Dermis blood vessel endothelial cell (primary cell): ENCODE measurements at regions not wholly inside any gene's neighbourhood (a gene's known extent, or its start where the extent isn't known, plus 50 kb on each side); places are given as distances from the start of the nearest gene placed in this dataset.

ENCODE experiments used
- DNase-seq: peaks from one replicate; pipeline ENCODE4 v3.0.0; 2010

- no peak for DNase-seq
These were observed 242.8 kb downstream of the B3GLCT start for GRCh38 chr13:31442571-31442970.

DNA sequence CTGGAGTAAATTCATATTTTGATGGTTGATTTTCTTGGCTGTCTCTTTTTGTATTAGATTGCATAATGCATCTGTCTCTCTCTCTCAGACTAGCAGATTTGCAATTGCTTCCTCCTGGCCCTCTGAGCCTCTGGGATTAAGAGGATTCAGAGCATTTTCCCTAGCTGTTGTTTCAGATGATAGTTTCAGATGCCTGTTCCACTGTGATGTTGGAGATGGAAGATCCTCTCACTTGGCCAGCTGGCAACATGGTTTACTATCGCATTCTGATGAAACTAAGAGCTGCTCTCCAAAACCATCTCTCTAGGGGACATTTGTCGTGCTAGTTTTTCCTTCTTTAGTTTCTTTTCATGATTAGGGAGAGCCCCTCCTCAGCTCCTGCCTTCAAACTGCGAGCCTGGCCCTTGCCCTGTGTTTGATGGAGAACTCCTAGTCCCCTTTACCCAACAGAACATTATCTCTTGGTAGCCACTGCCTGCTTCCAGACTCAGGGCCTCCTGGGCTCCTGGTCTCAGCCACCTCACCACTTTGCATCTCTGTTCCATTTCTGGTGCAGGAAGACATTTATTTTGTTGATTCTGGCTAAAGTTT lies 244.6 kb downstream of the B3GLCT start:
- no peak for DNase-seq

DNA sequence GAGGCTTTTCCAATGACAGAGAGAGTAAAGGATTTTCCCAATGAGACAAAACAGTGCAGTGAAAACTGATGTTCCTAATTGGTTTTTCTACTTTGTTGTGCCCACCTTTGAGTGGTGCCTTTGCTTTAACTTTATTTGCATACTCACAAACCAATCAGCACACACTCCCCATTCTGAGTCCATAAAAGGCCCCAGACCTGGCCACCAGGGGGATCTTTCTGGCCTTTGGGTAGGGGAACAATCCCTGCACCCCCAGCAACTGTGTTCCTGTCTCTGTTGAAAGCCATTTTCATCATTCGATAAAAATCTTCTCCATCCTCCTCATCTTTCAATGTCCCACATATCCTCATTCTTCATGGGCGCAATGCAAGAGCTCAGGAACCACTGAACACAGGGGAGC lies 252.8 kb downstream of the B3GLCT start:
- DNase-seq = no peak

DNA sequence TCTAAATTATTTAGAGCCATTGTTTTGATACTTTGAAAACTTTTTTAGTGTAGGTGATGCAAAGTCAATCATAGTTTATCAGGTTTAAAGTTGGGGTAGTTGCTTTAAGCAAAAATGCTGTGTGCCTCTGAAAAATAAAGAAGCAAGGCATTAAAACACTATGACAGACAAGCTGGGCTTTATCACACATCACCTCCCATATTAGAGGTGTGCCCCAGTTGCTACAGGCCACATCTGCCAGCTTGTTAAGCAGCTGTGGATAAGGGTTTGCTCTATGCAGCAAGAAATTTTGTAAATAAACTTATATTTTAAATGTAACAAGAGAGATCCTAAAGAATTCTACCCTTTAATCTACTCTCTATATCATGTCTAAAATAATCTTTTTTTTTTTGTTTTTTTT lies 255.8 kb downstream of the B3GLCT start:
- DNase-seq = no peak

GRCh38 chr13:31456056-31456455 lies 256.3 kb downstream of the B3GLCT start:
- no peak for DNase-seq

GRCh38 chr13:31460061-31460460 lies 260.3 kb downstream of the B3GLCT start:
- DNase-seq = no peak

- no peak for DNase-seq
These were observed 262.1 kb downstream of the B3GLCT start for GRCh38 chr13:31461923-31462322.

DNA sequence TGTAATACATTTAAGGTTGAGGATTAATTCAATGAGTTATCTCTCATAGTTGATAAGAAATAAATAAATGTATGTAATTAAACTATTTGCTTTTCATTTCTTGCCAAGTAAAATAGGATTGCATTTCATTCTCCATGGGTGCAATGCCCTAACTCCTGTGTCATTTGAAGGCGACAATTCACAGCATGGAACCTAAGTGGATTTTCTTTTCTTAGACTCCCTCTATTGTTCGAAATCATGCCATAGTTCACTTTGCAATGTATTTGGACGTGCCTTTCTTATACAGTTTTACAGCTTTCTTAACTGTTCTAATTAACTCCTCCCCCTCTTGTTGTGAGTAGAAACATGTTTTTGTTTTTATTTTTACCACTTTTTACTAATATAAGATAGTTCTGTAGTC lies 263.0 kb downstream of the B3GLCT start:
- DNase-seq = no peak

GRCh38 chr13:31468114-31468902 lies 268.5 kb downstream of the B3GLCT start:
- no peak for DNase-seq

- no peak for DNase-seq
These were observed 269.6 kb downstream of the B3GLCT start for GRCh38 chr13:31469377-31469776.

GRCh38 chr13:31476266-31476665 lies 263.1 kb upstream of the RXFP2 start:
- DNase-seq = no peak

DNA sequence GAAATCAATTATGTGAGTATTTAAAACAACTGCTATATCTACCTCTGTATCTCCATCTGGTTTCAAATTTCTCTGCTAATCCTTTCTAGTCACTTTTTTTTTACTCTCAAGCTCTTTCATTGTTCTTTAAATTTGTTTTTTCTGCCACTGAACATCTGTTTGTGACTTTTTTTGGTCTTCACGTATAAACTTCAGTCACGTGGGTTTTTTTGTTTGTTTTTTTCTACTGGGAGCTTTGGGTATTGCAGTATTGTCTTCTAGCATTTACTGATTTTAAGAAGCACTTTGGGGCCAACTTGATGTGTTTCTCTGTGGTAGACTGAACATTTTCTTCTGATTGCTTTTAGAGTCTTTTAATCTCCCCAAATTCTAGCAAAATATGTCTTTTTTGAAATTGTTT lies 262.6 kb upstream of the RXFP2 start:
- DNase-seq = no peak

- no peak for DNase-seq
These were observed 261.4 kb upstream of the RXFP2 start for GRCh38 chr13:31477961-31478360.

- DNase-seq = no peak
These were observed 254.1 kb upstream of the RXFP2 start for GRCh38 chr13:31485183-31485582.

GRCh38 chr13:31485651-31486051 lies 253.7 kb upstream of the RXFP2 start:
- DNase-seq = no peak

DNA sequence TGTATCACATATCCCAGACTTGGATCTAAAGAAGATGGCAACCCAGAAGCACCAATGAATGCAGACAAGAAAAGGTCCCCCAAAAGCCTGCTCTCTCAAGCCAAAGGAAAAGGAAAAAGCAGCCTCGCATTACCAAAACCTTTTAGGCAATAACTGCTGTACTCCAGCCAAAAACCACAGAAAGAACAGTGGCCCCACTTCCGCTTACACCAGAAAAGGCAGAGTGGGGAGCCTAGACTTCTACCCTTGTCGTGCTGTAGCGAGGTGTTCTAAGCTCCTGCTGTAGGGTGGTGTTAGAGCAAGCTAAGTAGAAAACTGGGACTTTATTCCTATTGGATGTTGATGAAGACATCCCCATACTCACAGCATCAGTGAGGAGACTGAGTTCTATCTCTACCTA lies 244.0 kb upstream of the RXFP2 start:
- DNase-seq = no peak

- DNase-seq = no peak
These were observed 240.1 kb upstream of the RXFP2 start for GRCh38 chr13:31499274-31499673.

- no peak for DNase-seq
These were observed 235.7 kb upstream of the RXFP2 start for GRCh38 chr13:31503626-31504025.

- DNase-seq = no peak
These were observed 234.4 kb upstream of the RXFP2 start for GRCh38 chr13:31504918-31505317.

- DNase-seq = no peak
These were observed 227.0 kb upstream of the RXFP2 start for GRCh38 chr13:31512331-31512730.

- DNase-seq = no peak
These were observed 224.4 kb upstream of the RXFP2 start for GRCh38 chr13:31514932-31515331.

GRCh38 chr13:31515427-31515826 lies 223.9 kb upstream of the RXFP2 start:
- no peak for DNase-seq

DNA sequence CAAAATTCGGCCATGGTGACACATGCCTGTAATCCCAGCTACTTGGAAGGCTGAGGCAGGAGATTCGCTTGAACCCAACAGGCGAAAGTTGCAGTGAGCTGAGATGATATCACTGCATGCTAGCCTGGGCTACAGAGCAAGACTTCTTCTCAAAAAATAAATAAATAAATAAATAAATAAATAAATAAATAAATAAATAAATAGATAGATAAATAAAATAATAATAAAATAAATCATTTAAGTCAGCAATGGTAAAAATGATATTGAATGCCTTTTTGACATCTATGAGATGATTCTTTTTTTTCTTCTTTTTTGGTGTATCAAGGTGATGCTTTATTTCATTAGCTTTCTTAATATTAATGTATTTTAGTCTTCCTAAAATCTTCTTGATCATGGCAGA lies 221.7 kb upstream of the RXFP2 start:
- DNase-seq = no peak

- no peak for DNase-seq
These were observed 220.7 kb upstream of the RXFP2 start for GRCh38 chr13:31518645-31519044.

DNA sequence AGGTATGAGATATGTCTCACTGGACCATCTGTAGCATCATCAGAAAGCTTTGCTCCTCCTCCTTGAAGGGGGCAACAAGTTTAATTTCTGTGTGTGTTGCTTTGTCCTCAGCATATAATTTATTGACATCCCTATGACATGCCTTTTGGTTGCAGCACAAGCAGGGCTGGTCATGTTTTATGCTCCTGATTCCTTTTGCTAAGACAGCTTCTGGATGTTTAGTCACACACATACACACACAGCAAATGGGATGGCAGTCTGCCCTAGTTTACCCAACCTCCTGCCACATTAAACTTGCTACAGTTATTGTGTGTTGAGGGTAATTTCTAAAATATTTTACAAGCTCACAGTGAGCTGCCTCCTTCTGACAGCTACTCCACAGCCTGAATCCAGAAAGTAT lies 217.9 kb upstream of the RXFP2 start:
- no peak for DNase-seq
